ENCODE measurements at regions not wholly inside any gene's neighbourhood (a gene's known extent, or its start where the extent isn't known, plus 50 kb on each side); places are given as distances from the start of the nearest gene placed in this dataset.

GRCh38 chr7:42704710-42705109 is 207.2 kb downstream of the C7orf25 start:
- TF ChIP-seq POLR2A (IDR thresholded peaks at IDR 0.05) = no peak
- TF ChIP-seq, protein P1, sequence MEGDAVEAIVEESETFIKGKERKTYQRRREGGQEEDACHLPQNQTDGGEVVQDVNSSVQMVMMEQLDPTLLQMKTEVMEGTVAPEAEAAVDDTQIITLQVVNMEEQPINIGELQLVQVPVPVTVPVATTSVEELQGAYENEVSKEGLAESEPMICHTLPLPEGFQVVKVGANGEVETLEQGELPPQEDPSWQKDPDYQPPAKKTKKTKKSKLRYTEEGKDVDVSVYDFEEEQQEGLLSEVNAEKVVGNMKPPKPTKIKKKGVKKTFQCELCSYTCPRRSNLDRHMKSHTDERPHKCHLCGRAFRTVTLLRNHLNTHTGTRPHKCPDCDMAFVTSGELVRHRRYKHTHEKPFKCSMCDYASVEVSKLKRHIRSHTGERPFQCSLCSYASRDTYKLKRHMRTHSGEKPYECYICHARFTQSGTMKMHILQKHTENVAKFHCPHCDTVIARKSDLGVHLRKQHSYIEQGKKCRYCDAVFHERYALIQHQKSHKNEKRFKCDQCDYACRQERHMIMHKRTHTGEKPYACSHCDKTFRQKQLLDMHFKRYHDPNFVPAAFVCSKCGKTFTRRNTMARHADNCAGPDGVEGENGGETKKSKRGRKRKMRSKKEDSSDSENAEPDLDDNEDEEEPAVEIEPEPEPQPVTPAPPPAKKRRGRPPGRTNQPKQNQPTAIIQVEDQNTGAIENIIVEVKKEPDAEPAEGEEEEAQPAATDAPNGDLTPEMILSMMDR (IDR thresholded peaks at IDR 0.05) = no peak

Measured in body of pancreas (tissue), 4 donors.